T-cell (primary cell): ENCODE measurements at regions not wholly inside any gene's neighbourhood (a gene's known extent, or its start where the extent isn't known, plus 50 kb on each side); places are given as distances from the start of the nearest gene placed in this dataset.

ENCODE experiments used
- ATAC-seq, 4 experiments: fragments of 200-7000 bp in 3 of 4; fragments of 150-1000 bp in 1 of 4; cut with Tn5 transposase; replicated peaks in 1 of 4; 1 replicate in 3 of 4; 2 replicates in 1 of 4; pipeline ENCODE4 v1.10.0; 2021; ENCODE audit warnings: moderate library complexity in 3 of 4, mild to moderate bottlenecking in 2 of 4, moderate number of reproducible peaks in 1 of 4
- CTCF ChIA-PET, 2 donors: fragments of 300-600 bp; sonication (Branson Sonifier 250); formaldehyde crosslinking; loops; one replicate each; lab custom pipeline; 2022; ENCODE audit warnings: antibody characterized with exemption in 2 of 2; lab: Charles Lee
- POLR2A ChIA-PET, 2 donors: fragments of 300-600 bp; sonication (Branson Sonifier 250); formaldehyde crosslinking; loops; one replicate each; lab custom pipeline; 2022; ENCODE audit warnings: antibody characterized with exemption in 2 of 2; lab: Charles Lee
- DNase-seq, 35 experiments: peaks; one replicate each; pipeline versions ENCODE4 v3.0.0 to v3.0.0-alpha.2; 2013 to 2023
- H3K27ac ChIP-seq: one replicate; pipeline ENCODE4 v1.5.1; 2013; ENCODE audit warnings: low read length
- H3K27me3 ChIP-seq, 2 experiments: replicated peaks in 1 of 2; 1 replicate in 1 of 2; 2 replicates in 1 of 2; pipeline versions ENCODE4 v1.6.1 to v1.7.0; 2013; ENCODE audit warnings: low read length in 1 of 2, mixed read lengths in 1 of 2; ENCODE audit not compliant: control insufficient read depth in 2 of 2, insufficient read depth in 2 of 2; ENCODE audit errors: extremely low read depth in 1 of 2
- H3K36me3 ChIP-seq, 2 donors: 1 replicate in 1 of 2; 2 replicates in 1 of 2; pipeline versions ENCODE4 v1.6.1 to v1.7.0; 2013; ENCODE audit warnings: low read length in 1 of 2; ENCODE audit not compliant: control insufficient read depth in 2 of 2, insufficient read depth in 1 of 2; ENCODE audit errors: extremely low read depth in 1 of 2
- H3K4me1 ChIP-seq, 2 experiments: 1 replicate in 1 of 2; 2 replicates in 1 of 2; pipeline versions ENCODE4 v1.6.1 to v1.7.0; 2013; ENCODE audit warnings: low read length in 2 of 2, mixed read lengths in 1 of 2; ENCODE audit not compliant: insufficient read depth in 2 of 2, control insufficient read depth in 1 of 2; ENCODE audit errors: extremely low read depth in 1 of 2
- H3K4me3 ChIP-seq, 2 donors: 1 replicate in 1 of 2; 2 replicates in 1 of 2; pipeline versions ENCODE4 v1.5.1 to v1.7.0; 2013; ENCODE audit warnings: mild to moderate bottlenecking in 2 of 2, low read length in 1 of 2, moderate library complexity in 1 of 2; ENCODE audit not compliant: control insufficient read depth in 1 of 2; ENCODE audit errors: extremely low read depth in 1 of 2
- H3K9me3 ChIP-seq: 2 replicates; pipeline ENCODE4 v1.7.0; 2013
- H3K27ac Mint-ChIP-seq, 2 donors: one replicate each; pipeline ENCODE4 v1.8.0; 2020 to 2021; ENCODE audit warnings: mild to moderate bottlenecking in 2 of 2, mixed read lengths in 2 of 2
- H3K27me3 Mint-ChIP-seq, 2 donors: one replicate each; pipeline ENCODE4 v1.8.0; 2021 to 2022; ENCODE audit warnings: mixed read lengths in 2 of 2
- H3K36me3 Mint-ChIP-seq: one replicate; pipeline ENCODE4 v1.8.0; 2021; ENCODE audit warnings: mixed read lengths
- H3K4me1 Mint-ChIP-seq, 3 donors: one replicate each; pipeline ENCODE4 v1.8.0; 2020 to 2022; ENCODE audit warnings: mixed read lengths in 3 of 3, mild to moderate bottlenecking in 1 of 3
- H3K4me3 Mint-ChIP-seq, 3 donors: one replicate each; pipeline ENCODE4 v1.8.0; 2020 to 2022; ENCODE audit warnings: mild to moderate bottlenecking in 3 of 3, mixed read lengths in 3 of 3, moderate library complexity in 3 of 3
- H3K9me3 Mint-ChIP-seq, 3 donors: one replicate each; pipeline ENCODE4 v1.8.0; 2020 to 2022; ENCODE audit warnings: mixed read lengths in 3 of 3
- WGBS: methylation state at CpG from one replicate; pipeline ENCODE4 v1.1.5; 2013; ENCODE audit warnings: missing lambda C conversion rate; ENCODE audit not compliant: insufficient coverage; 5-methylcytosine and 5-hydroxymethylcytosine counted together

- H3K27ac Mint-ChIP-seq: no peak overlapping the region
- H3K27me3 ChIP-seq: no peaks in the 10 kb centered on the region
- no peaks in the 10 kb centered on the region for H3K36me3 ChIP-seq
- 67% methylated on average over 2 of the region's 4 CpGs for WGBS
- ChIA-PET POLR2A (no interaction called here), CTCF (no interaction called here)
- H3K9me3 ChIP-seq: no peaks in the 10 kb centered on the region
- H3K27ac ChIP-seq: no peak overlapping the region
- no peaks in the 10 kb centered on the region for H3K4me1 Mint-ChIP-seq
- H3K9me3 Mint-ChIP-seq: peaks cover 0 to 9% (median 2%) of the 10 kb centered on the region in 3 donors
- DNase-seq (no peak), ATAC-seq (no peak)
- no peaks in the 10 kb centered on the region for H3K4me1 ChIP-seq
- no peak overlapping the region for H3K4me3 ChIP-seq
- peaks cover 0 to 1% of the 10 kb centered on the region in 2 donors for H3K27me3 Mint-ChIP-seq
- no peaks in the 10 kb centered on the region for H3K36me3 Mint-ChIP-seq
- no peak overlapping the region for H3K4me3 Mint-ChIP-seq
These were observed 542.3 kb downstream of the EDEM1 start for GRCh38 chr3:5729852-5730251.

- Mint-ChIP-seq H3K4me3 (no peak overlapping the region), H3K27ac (no peak overlapping the region), H3K36me3 (no peaks in the 10 kb centered on the region), H3K4me1 (no peaks in the 10 kb centered on the region), H3K27me3 (peaks cover 0 to 1% of the 10 kb centered on the region in 2 donors), H3K9me3 (peaks cover 0 to 10% (median 2%) of the 10 kb centered on the region in 3 donors)
- H3K9me3 ChIP-seq: no peaks in the 10 kb centered on the region
- ChIA-PET CTCF (no interaction called here), POLR2A (no interaction called here)
- no peak overlapping the region for H3K27ac ChIP-seq
- H3K4me1 ChIP-seq: no peaks in the 10 kb centered on the region
- H3K27me3 ChIP-seq: no peaks in the 10 kb centered on the region
- 20% methylated on average over 1 of the region's 2 CpGs for WGBS
- ATAC-seq (no peak), DNase-seq (no peak)
- no peaks in the 10 kb centered on the region for H3K36me3 ChIP-seq
- no peak overlapping the region for H3K4me3 ChIP-seq
These were observed 543.6 kb downstream of the EDEM1 start for GRCh38 chr3:5731100-5731499.

- DNase-seq (no peak), ATAC-seq (no peak)
- Histone ChIP-seq H3K27ac (no peak overlapping the region), H3K9me3 (no peaks in the 10 kb centered on the region), H3K27me3 (no peaks in the 10 kb centered on the region), H3K4me1 (no peaks in the 10 kb centered on the region), H3K36me3 (no peaks in the 10 kb centered on the region), H3K4me3 (no peak overlapping the region)
- Mint-ChIP-seq H3K36me3 (no peaks in the 10 kb centered on the region), H3K27ac (no peak overlapping the region), H3K9me3 (peaks cover 0 to 4% (median 2%) of the 10 kb centered on the region in 3 donors), H3K27me3 (peaks cover 0 to 1% of the 10 kb centered on the region in 2 donors), H3K4me3 (no peak overlapping the region), H3K4me1 (no peaks in the 10 kb centered on the region)
- CTCF ChIA-PET: no interaction called here
- WGBS: no CpG with 5 or more reads among the region's 2 CpGs
- POLR2A ChIA-PET: no interaction called here
These were observed 544.6 kb downstream of the EDEM1 start for GRCh38 chr3:5732081-5732480.

GRCh38 chr3:5733995-5734394 is 546.5 kb downstream of the EDEM1 start:
- POLR2A ChIA-PET: no interaction called here
- peaks cover 0 to 1% of the 10 kb centered on the region in 2 donors for H3K27me3 Mint-ChIP-seq
- H3K4me3 ChIP-seq: no peak overlapping the region
- CTCF ChIA-PET: no interaction called here
- no peak for ATAC-seq
- no peak overlapping the region for H3K27ac Mint-ChIP-seq
- H3K27me3 ChIP-seq: no peaks in the 10 kb centered on the region
- H3K36me3 ChIP-seq: no peaks in the 10 kb centered on the region
- H3K36me3 Mint-ChIP-seq: no peaks in the 10 kb centered on the region
- H3K4me1 ChIP-seq: no peaks in the 10 kb centered on the region
- no peaks in the 10 kb centered on the region for H3K4me1 Mint-ChIP-seq
- H3K9me3 ChIP-seq: no peaks in the 10 kb centered on the region
- peaks cover 0 to 5% (median 4%) of the 10 kb centered on the region in 3 donors for H3K9me3 Mint-ChIP-seq
- no peak overlapping the region for H3K27ac ChIP-seq
- 60% methylated on average over 1 of the region's 4 CpGs for WGBS
- no peak for DNase-seq
- no peak overlapping the region for H3K4me3 Mint-ChIP-seq

GRCh38 chr3:5735896-5736295 is 548.4 kb downstream of the EDEM1 start:
- H3K27ac Mint-ChIP-seq: no peak overlapping the region
- no peaks in the 10 kb centered on the region for H3K36me3 ChIP-seq
- no CpG with 5 or more reads among the region's 6 CpGs for WGBS
- POLR2A ChIA-PET: no interaction called here
- peaks cover 0 to 4% (median 4%) of the 10 kb centered on the region in 3 donors for H3K9me3 Mint-ChIP-seq
- no peaks in the 10 kb centered on the region for H3K36me3 Mint-ChIP-seq
- CTCF ChIA-PET: no interaction called here
- ATAC-seq (no peak), DNase-seq (no peak)
- no peaks in the 10 kb centered on the region for H3K9me3 ChIP-seq
- H3K27me3 ChIP-seq: no peaks in the 10 kb centered on the region
- peaks cover 0 to 1% of the 10 kb centered on the region in 2 donors for H3K27me3 Mint-ChIP-seq
- no peaks in the 10 kb centered on the region for H3K4me1 Mint-ChIP-seq
- H3K4me3 Mint-ChIP-seq: no peak overlapping the region
- no peak overlapping the region for H3K27ac ChIP-seq
- no peaks in the 10 kb centered on the region for H3K4me1 ChIP-seq
- H3K4me3 ChIP-seq: no peak overlapping the region

GRCh38 chr3:5739299-5739935 is 551.9 kb downstream of the EDEM1 start:
- ATAC-seq (no peak), DNase-seq (no peak)
- Histone ChIP-seq H3K27ac (no peak overlapping the region), H3K4me3 (no peak overlapping the region), H3K27me3 (no peaks in the 10 kb centered on the region), H3K36me3 (no peaks in the 10 kb centered on the region), H3K4me1 (no peaks in the 10 kb centered on the region), H3K9me3 (no peaks in the 10 kb centered on the region)
- WGBS: no CpG with 5 or more reads among the region's 3 CpGs
- CTCF ChIA-PET: no interaction called here
- peaks cover 0 to 4% (median 4%) of the 10 kb centered on the region in 3 donors for H3K9me3 Mint-ChIP-seq
- no peaks in the 10 kb centered on the region for H3K27me3 Mint-ChIP-seq
- H3K4me3 Mint-ChIP-seq: no peak overlapping the region
- H3K36me3 Mint-ChIP-seq: no peaks in the 10 kb centered on the region
- no peaks in the 10 kb centered on the region for H3K4me1 Mint-ChIP-seq
- POLR2A ChIA-PET: no interaction called here
- H3K27ac Mint-ChIP-seq: no peak overlapping the region

GRCh38 chr3:5739949-5740348 is 552.4 kb downstream of the EDEM1 start:
- Histone ChIP-seq H3K4me1 (no peaks in the 10 kb centered on the region), H3K36me3 (no peaks in the 10 kb centered on the region), H3K4me3 (no peak overlapping the region), H3K27ac (no peak overlapping the region), H3K27me3 (no peaks in the 10 kb centered on the region), H3K9me3 (no peaks in the 10 kb centered on the region)
- Mint-ChIP-seq H3K36me3 (no peaks in the 10 kb centered on the region), H3K27ac (no peak overlapping the region), H3K4me1 (no peaks in the 10 kb centered on the region), H3K9me3 (peaks cover 0 to 4% (median 0%) of the 10 kb centered on the region in 3 donors), H3K27me3 (no peaks in the 10 kb centered on the region), H3K4me3 (no peak overlapping the region)
- 60% methylated on average over 1 of the region's 2 CpGs for WGBS
- POLR2A ChIA-PET: no interaction called here
- DNase-seq: no peak
- ATAC-seq: no peak
- CTCF ChIA-PET: no interaction called here
